HEK293T (cell line): ENCODE measurements at regions not wholly inside any gene's neighbourhood (a gene's known extent, or its start where the extent isn't known, plus 50 kb on each side); places are given as distances from the start of the nearest gene placed in this dataset.

Experiments used
- BHLHE40 ChIP-seq: fragments of 450-650 bp; IDR thresholded peaks from 2 replicates; pipeline ENCODE4 v1.6.1; 2016; ENCODE audit warnings: mild to moderate bottlenecking, moderate library complexity, borderline replicate concordance
- CTBP1 ChIP-seq: fragments of 450-650 bp; IDR thresholded peaks from 2 replicates; pipeline ENCODE4 v1.6.1; 2016; ENCODE audit warnings: borderline replicate concordance
- FOXA1 ChIP-seq: fragments of 450-650 bp; IDR thresholded peaks from 2 replicates; pipeline ENCODE4 v1.6.1; 2016; ENCODE audit warnings: mild to moderate bottlenecking
- FOXK2 ChIP-seq: fragments of 450-650 bp; IDR thresholded peaks from 2 replicates; pipeline ENCODE4 v1.6.1; 2016; ENCODE audit warnings: mild to moderate bottlenecking
- FOXM1 ChIP-seq: fragments of 450-650 bp; IDR thresholded peaks from 2 replicates; pipeline ENCODE4 v1.6.1; 2017; ENCODE audit warnings: mild to moderate bottlenecking, borderline replicate concordance
- HDGF ChIP-seq: fragments of 450-650 bp; IDR thresholded peaks from 2 replicates; pipeline ENCODE4 v1.6.1; 2017; ENCODE audit warnings: antibody characterized with exemption, borderline replicate concordance
- L3MBTL2 ChIP-seq: fragments of 450-650 bp; conservative IDR thresholded peaks from 2 replicates; pipeline ENCODE4 v1.6.1; 2016; ENCODE audit warnings: mild to moderate bottlenecking
- NFRKB ChIP-seq: fragments of 450-650 bp; IDR thresholded peaks from 2 replicates; pipeline ENCODE4 v1.6.1; 2016; ENCODE audit warnings: mild to moderate bottlenecking, moderate library complexity
- SP1 ChIP-seq: fragments of 450-650 bp; IDR thresholded peaks from 2 replicates; pipeline ENCODE4 v1.6.1; 2017
- SUZ12 ChIP-seq: fragments of 450-650 bp; IDR thresholded peaks from 2 replicates; pipeline ENCODE4 v1.6.1; 2016; ENCODE audit warnings: mild to moderate bottlenecking
- TARDBP ChIP-seq: fragments of 450-650 bp; IDR thresholded peaks from 2 replicates; pipeline ENCODE4 v1.6.1; 2016
- ZNF384 ChIP-seq: fragments of 450-650 bp; IDR thresholded peaks from 2 replicates; pipeline ENCODE4 v1.6.1; 2016
- TF ChIP-seq, protein P1 (sequence below): fragments of 450-650 bp; IDR thresholded peaks from 2 replicates; pipeline ENCODE4 v1.6.1; 2016

DNA sequence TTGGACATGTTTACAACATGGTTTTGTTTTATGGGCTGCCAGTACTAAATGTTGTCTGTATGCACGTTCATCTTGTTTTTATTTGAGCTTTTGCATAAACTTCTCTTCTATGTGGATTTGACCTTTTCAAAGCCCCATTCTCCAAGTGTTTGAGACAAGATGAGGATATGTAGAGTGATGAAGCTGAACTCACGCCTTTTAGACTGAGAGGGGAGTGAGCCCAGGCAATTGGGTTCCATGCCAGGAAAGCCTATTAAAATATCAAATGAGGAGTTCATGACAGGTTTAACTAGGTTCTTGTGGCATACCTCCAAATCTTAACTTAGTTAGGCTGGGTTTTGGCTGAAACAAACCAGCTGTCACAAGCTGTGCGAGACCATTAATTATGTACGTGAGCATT is 170.4 kb upstream of the LDB2 start:
- no peak for TF ChIP-seq ZNF384
- no peak for TF ChIP-seq FOXM1
- no peak for TF ChIP-seq BHLHE40
- no peak for TF ChIP-seq FOXK2
- no peak for TF ChIP-seq NFRKB
- TF ChIP-seq HDGF: no peak
- no peak for TF ChIP-seq CTBP1
- no peak for TF ChIP-seq SP1
- no peak for TF ChIP-seq TARDBP
- TF ChIP-seq, protein P1, sequence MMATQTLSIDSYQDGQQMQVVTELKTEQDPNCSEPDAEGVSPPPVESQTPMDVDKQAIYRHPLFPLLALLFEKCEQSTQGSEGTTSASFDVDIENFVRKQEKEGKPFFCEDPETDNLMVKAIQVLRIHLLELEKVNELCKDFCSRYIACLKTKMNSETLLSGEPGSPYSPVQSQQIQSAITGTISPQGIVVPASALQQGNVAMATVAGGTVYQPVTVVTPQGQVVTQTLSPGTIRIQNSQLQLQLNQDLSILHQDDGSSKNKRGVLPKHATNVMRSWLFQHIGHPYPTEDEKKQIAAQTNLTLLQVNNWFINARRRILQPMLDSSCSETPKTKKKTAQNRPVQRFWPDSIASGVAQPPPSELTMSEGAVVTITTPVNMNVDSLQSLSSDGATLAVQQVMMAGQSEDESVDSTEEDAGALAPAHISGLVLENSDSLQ: no peak
- no peak for TF ChIP-seq L3MBTL2
- TF ChIP-seq FOXA1: no peak
- no peak for TF ChIP-seq SUZ12
